CD4-positive, alpha-beta T cell treated with Interleukin-12 subunit alpha and Interleukin-12 subunit beta, for 1 hour (primary cell): ENCODE measurements at regions not wholly inside any gene's neighbourhood (a gene's known extent, or its start where the extent isn't known, plus 50 kb on each side); places are given as distances from the start of the nearest gene placed in this dataset.
"Not testable (repeated sequence)": the region's sequence is repeated elsewhere in the genome, so short reads cannot be mapped to it uniquely, and the experiment has no call there.

ENCODE experiments used
- DNase-seq: peaks from one replicate; pipeline ENCODE4 v3.0.0-alpha.2; 2020

GRCh38 chr13:50200569-50200968 lies 185.3 kb downstream of the KCNRG start:
- DNase-seq: no peak

GRCh38 chr13:50200988-50201387 lies 185.7 kb downstream of the KCNRG start:
- no peak for DNase-seq

DNA sequence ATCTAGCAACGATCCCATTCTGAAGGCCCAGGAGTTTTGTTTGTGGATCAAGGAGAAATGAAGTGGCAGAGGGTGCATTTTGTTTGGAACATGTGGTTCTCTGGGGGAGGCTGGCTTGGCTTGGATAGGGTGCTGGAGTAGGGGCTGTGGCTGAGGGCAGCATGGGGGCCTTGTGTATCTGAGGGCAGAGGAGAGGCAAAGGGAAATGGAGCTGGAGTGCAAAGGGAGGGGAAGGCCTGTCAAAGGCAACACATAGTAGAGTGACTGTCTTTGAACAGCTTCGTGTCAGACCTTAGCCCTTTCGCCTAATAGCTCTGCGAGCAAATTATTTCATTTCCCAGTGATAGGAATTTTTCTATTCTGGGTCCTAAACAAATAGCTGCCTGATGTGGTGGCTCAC lies 187.2 kb downstream of the KCNRG start:
- DNase-seq: no peak

DNA sequence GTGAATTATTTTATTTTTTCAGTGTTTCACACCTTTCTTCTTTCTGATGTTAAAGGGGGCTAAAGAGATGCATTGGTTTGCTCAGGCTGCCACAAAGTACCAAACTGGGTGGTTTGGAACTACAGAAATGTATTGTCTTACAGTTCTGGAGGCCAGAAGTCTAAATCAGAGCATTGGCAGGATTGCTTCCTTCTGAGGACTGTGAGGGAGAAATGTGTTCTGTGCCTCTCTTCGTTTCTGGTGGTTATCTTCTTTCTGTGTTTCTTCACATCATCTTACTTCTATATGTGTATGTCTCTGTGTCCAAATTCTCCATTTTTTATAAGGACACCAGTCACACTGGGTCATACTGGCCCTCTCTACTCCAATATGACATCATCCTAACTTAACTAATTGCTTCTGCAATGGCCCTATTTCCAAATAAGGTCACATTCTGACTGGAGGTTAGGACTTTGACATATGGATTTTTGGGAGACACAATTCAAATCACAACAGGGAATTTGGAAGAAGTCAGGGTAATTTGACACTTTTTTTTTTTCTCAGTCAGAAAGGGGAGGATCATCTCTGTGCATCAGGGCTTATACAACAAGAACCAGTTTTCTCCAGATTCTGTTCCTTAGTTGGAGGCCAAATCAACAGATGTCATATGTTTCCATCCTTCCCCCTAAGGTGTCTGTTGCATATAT lies 188.2 kb downstream of the KCNRG start:
- DNase-seq: no peak

- DNase-seq: no peak
Measured at GRCh38 chr13:50205581-50205980, 190.3 kb downstream of the KCNRG start.

DNA sequence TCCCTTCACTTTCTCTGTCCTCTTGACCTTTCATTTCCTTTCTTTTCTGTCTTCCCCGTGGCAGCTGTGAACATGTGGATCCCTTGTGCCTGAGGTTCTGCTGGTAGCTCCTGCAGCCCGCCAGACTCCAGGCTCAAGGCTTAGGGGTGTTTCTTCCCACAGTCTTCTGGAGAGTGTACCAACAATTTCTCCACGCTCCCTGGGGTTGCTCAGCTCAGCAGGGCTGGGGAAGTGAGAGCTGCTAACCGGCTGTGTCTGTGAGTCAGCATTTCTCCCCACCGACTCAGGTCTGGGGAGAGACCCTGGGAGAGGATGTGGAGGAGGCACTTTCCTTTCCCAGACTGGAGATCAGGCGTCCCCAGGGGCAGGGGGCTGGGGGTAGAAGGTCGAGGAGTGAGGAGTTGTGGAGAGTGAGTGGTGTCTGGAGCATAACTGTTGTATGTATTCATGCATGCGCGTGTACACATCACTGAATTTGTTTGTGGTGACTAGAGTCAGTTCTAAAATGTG lies 193.6 kb downstream of the KCNRG start:
- DNase-seq: no peak

DNA sequence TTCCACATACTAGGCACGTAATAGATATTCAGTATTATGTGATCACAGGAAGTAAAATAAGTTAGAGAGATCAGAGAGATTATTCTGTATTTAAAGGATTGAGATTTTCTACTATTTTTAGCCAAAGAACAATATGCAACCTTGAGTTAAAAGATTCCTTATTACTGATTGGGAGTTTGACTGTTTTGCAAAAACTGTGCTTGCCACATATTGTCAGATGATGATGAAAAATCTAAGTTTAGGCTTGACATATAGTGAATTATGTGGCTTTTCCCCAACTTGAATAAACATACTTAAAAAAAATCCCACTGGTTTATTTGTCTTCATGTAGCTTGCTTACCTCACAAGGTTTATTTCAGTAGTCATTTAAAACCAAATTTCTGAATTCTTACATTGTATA lies 194.4 kb downstream of the KCNRG start:
- DNase-seq: no peak

DNA sequence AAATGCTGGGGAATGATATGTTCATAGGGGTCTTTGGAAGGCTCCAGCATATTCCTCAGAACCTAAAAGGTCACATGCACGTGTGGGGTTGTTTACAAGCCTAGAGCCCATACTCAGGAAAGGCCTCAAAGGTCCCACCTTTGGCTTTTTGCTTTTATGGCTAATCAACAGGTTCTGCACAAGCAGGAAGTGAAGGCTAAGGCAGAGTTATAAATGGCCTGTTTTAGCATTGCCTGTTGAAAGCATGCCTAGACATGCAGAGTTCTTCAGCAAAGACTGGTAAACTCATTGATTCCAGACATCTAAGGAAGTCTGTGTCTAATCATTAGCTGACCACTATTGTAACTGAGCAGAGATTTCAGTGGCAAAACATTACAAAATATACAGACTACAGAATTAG lies 198.3 kb downstream of the KCNRG start:
- DNase-seq: no peak

- DNase-seq: no peak
Measured at GRCh38 chr13:50214514-50214913, 199.3 kb downstream of the KCNRG start.

DNA sequence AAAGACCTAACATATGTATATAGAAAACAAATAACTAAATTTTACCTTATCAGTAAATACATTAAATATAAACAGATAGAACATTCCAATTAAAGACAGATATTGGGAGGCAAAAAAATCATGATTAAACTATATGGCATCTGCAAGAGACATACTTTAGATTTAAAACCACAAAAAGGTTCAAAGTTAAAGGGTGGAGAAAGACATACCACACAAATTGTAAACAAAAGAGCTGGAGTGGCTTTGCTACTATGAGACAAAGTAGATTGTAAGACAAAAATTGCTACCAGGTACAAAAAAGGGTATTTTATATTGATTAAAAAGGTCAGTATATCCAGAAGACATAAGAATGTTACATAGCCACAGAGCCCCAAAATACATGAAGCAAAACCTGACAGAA lies 200.2 kb downstream of the KCNRG start:
- no peak for DNase-seq

GRCh38 chr13:50219743-50220142 lies 204.5 kb downstream of the KCNRG start:
- no peak for DNase-seq

DNA sequence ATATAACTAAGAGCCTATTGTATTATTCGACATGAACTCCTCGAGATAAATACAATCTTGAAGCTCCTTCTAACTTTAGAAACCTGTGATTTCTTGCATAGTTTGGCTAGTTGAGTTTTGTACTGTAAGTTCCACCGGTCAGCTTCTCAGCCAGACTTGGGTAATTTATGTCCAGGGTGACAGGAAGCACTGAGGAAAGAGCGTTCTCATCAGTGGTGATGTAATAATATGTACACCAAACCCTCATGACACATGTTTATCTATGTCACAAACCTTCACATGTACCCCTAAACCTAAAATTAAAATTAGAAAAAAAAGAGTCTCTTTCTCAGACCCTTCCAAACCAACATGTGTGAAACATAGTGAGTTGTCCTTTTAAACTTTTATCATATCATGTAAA lies 205.7 kb downstream of the KCNRG start:
- DNase-seq: no peak

- DNase-seq: peak; percentile 41
Measured at GRCh38 chr13:50222569-50223332, 207.5 kb downstream of the KCNRG start.

DNA sequence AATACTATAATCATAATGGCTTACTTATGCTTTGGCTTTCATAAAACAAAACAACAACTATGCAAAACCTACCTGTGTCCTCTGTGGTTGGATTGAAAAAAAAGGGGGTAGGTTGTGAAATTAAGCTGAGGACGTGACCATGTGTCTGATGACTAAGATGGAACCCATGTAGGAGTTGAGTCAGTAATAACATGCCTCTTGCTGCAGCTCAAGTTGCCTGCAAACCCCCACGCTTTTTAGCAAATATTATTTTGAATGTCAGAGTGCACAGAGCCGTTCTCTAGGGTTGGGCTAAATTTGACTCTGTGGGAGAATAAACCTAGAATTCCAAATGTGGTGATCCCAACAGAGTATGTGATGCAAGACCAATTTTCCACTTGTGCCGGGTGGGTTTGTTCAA lies 209.3 kb downstream of the KCNRG start:
- DNase-seq: no peak

GRCh38 chr13:50225193-50226155 lies 210.2 kb downstream of the KCNRG start:
- no peak for DNase-seq

DNA sequence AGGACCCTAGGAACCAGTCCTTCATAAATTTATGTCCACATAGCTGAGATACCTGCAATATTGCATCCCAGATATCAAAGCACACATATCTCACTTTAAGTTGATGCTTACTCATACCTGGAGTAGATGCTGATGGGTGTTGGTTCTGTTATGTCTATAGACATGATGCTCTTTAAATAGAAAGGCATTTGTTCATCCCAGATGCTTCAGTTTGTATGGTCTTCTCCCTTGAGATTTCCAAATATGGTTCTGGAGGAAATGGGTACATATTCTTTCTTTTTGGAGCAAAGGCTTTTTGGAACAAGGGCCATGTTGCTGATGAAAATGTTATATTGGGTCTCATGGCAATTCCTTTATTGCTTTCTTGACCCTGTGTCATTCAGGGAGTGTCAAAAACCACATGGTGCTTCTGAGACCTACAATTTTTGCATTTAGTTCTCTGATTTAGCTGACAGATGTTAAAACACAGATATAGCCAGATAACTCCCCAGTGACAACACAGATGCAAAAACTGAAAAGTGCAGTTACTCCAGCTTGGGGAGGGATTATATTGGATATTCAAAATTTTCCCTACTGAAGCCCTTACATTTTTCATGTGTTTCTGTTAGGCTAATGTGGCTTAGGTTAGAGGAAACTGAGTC lies 211.4 kb downstream of the KCNRG start:
- DNase-seq: no peak

DNA sequence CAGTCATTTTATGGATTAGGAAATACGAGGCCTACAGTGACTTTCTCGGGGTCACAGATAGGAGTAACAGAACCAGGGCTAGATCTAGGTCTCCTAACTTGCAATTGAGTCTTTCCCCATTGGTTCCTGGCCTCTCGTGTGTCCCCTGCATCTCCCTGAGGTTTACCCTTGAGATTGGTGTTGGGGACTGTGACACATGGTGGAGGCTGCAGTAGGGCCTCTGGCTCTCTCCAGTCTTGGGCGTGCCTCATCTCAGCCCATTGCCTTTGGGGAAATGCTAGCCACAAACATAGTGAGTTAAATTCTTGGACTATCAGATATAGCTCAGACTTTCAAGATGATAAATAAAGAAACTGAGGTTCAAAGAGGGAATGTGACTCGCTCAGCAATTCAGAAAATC lies 212.1 kb downstream of the KCNRG start:
- no peak for DNase-seq

- DNase-seq: no peak
Measured at GRCh38 chr13:50228527-50228926, 213.3 kb downstream of the KCNRG start.

GRCh38 chr13:50229960-50230661 lies 214.9 kb downstream of the KCNRG start:
- no peak for DNase-seq

DNA sequence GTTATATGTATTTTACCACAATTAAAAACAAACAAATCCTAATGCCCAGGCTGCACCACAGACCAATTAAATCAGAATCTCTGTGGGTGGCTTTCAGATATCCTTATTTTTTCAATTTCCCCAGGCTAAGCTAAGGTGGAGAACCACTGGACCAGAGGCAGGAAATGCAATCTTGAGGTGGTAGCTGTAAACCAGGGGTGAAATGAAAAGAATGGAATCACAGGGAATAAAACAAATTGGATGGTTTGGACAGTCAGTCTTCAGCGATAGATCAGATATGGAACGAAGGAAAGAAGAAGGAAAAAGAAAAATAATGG lies 215.4 kb downstream of the KCNRG start:
- DNase-seq: no peak

DNA sequence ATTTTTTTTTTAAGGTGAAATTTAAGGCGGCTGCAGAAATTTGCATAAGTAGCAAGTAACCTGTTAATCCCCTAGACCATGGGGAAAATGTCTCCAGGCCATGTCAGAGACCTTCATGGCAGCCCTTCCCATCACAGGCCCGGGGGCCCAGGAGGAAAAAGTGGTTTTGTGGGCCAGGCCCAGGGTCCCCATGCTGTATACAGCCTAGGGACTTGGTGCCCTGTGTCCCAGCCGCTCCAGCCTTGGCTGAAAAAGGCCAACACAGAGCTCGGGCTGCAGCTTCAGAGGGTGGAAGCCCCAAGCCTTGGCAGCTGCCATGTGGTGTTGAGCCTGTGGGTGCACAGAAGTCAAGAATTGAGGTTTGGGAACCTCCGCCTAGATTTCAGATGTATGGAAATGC lies 218.3 kb downstream of the KCNRG start:
- not testable (repeated sequence) for DNase-seq
